Keratinocyte (primary cell): ENCODE measurements at regions not wholly inside any gene's neighbourhood (a gene's known extent, or its start where the extent isn't known, plus 50 kb on each side); places are given as distances from the start of the nearest gene placed in this dataset.

Source experiments
- DNase-seq: peaks from one replicate; pipeline ENCODE4 v3.0.0-alpha.2; 2011; ENCODE audit warnings: low read depth, missing footprints, low spot score
- FAIRE-seq: peaks from 2 replicates; lab custom pipeline; 2011; peaks lifted over from hg19 to GRCh38; lab: Jason Lieb, UNC
- H2AFZ ChIP-seq: 2 replicates; pipeline ENCODE4 v1.6.0; 2012; ENCODE audit warnings: low read length, control low read depth, inconsistent platforms; ENCODE audit not compliant: control insufficient read depth
- H3K27ac ChIP-seq: 2 replicates; pipeline ENCODE4 v1.5.1; 2011; ENCODE audit warnings: low read length; ENCODE audit not compliant: control insufficient read depth, insufficient read depth
- H3K27me3 ChIP-seq: 3 replicates; pipeline ENCODE4 v1.6.0; 2011; ENCODE audit warnings: low read length; ENCODE audit not compliant: control insufficient read depth, insufficient read depth; ENCODE audit errors: extremely low read depth
- H3K36me3 ChIP-seq, 2 experiments: 2 replicates in 1 of 2; 3 replicates in 1 of 2; pipeline ENCODE4 v1.5.1; 2011; ENCODE audit warnings: low read length in 2 of 2, mild to moderate bottlenecking in 1 of 2; ENCODE audit not compliant: control insufficient read depth in 2 of 2, insufficient read depth in 2 of 2; ENCODE audit errors: extremely low read depth in 1 of 2
- H3K4me1 ChIP-seq: 3 replicates; pipeline ENCODE4 v1.5.1; 2011; ENCODE audit warnings: low read length; ENCODE audit not compliant: control insufficient read depth, insufficient read depth; ENCODE audit errors: extremely low read depth
- H3K4me2 ChIP-seq: 3 replicates; pipeline ENCODE4 v1.6.0; 2011; ENCODE audit warnings: low read depth, low read length; ENCODE audit not compliant: control insufficient read depth, insufficient read depth; ENCODE audit errors: extremely low read depth
- H3K4me3 ChIP-seq, 3 experiments: fragments of 200-600 bp in 1 of 3; sonication (generic) in 1 of 3; 2 replicates in 2 of 3; 3 replicates in 1 of 3; pipeline ENCODE4 v1.5.1; 2011 to 2016; ENCODE audit warnings: low read length in 3 of 3, mild to moderate bottlenecking in 3 of 3, control low read depth in 2 of 3, inconsistent platforms in 1 of 3, low read depth in 1 of 3, mixed read lengths in 1 of 3, mixed run types in 1 of 3, moderate library complexity in 1 of 3; ENCODE audit not compliant: control insufficient read depth in 2 of 3, insufficient read depth in 2 of 3; ENCODE audit errors: extremely low read depth in 1 of 3
- H3K79me2 ChIP-seq: 2 replicates; pipeline ENCODE4 v1.6.0; 2012; ENCODE audit warnings: low read length; ENCODE audit not compliant: control insufficient read depth, insufficient read depth
- H3K9ac ChIP-seq: 3 replicates; pipeline ENCODE4 v1.6.0; 2011; ENCODE audit warnings: low read length; ENCODE audit not compliant: control insufficient read depth, insufficient read depth; ENCODE audit errors: extremely low read depth
- H3K9me1 ChIP-seq: 3 replicates; pipeline ENCODE4 v1.6.0; 2011; ENCODE audit warnings: low read length; ENCODE audit not compliant: control insufficient read depth, insufficient read depth; ENCODE audit errors: extremely low read depth
- H3K9me3 ChIP-seq: 2 replicates; pipeline ENCODE4 v1.5.1; 2012; ENCODE audit warnings: low read depth, low read length; ENCODE audit not compliant: control insufficient read depth
- H4K20me1 ChIP-seq: 3 replicates; pipeline ENCODE4 v1.6.0; 2011; ENCODE audit warnings: low read length; ENCODE audit not compliant: control insufficient read depth, insufficient read depth; ENCODE audit errors: extremely low read depth
- EZH2 ChIP-seq: IDR thresholded peaks from one replicate; pipeline ENCODE4 v1.6.1; 2012; ENCODE audit warnings: inconsistent platforms, mild to moderate bottlenecking, low read length, moderate library complexity
- dilution Hi-C: fragments of 300-500 bp; cut with MboI; formaldehyde crosslinking; loops from one replicate; pipeline ENCODE4 v1.7.0; 2020; ENCODE audit warnings: low sequenced_read_pairs; ENCODE audit not compliant: extremely low pct_ligation_motif_present
- TF ChIP-seq, protein P1 (sequence below), 3 experiments: IDR thresholded peaks in 1 of 3; conservative IDR thresholded peaks in 1 of 3; optimal IDR thresholded peaks in 1 of 3; 2 replicates in 2 of 3; 3 replicates in 1 of 3; pipeline versions ENCODE3 to v1.5.1; 2011; ENCODE audit warnings: low read length in 3 of 3, mild to moderate bottlenecking in 3 of 3, moderate library complexity in 2 of 3, control low read depth in 1 of 3, inconsistent platforms in 1 of 3; ENCODE audit not compliant: insufficient read depth in 2 of 3; ENCODE audit errors: extremely low read depth in 1 of 3

DNA sequence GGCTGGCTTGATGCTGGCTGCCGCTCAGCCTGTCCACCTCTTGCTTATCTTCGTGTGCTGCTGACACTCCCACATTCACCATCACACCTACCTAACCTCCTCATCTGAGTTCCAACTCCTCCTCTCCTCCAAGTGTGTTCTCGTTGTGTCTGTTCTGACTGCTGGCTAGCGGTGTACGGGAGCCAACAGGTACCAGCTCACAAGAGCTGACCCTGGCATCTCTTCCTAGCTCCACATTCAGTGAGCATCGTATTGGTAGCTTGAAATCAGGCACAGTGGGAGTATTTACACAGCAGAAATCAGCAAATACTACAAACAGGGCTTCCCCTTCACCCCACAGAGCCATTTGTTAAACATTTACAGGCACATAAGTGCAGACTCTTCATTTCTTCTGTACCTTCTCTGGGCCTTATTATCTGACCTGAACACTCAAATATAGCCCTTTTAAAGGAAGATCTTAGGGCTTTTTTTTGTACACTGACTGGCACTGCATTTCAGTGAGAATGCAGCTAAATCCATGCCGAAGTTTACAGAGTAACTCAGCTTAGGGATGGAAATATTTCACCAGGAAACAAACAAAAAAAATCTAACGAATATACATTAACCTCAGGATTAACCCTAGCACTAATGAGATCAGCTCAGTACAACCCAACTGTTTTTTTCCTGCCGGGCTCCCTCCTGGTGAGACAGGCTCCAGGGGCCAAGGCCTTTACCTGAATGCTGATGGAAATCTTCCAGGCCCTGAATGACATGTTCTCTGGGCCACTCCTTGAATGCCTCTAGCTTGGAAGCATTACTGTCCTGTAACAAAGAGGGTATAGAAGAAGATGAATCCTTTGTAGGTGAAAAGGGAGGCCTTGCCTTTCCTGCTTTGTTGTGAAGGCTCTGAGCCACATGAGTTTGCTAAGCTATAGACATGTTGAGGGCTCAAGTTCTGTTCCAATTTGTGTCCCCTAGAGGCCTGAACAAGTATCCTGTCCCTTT, 150.5 kb upstream of the LPP start:
- no peak for DNase-seq
- Histone ChIP-seq H3K27me3 (no peaks in the 10 kb centered on the region), H3K79me2 (no peaks in the 10 kb centered on the region), H3K9ac (no peak overlapping the region), H3K4me2 (no peak overlapping the region), H2AFZ (no peak overlapping the region), H3K36me3 (no peaks in the 10 kb centered on the region), H3K9me1 (no peaks in the 10 kb centered on the region), H3K9me3 (no peaks in the 10 kb centered on the region), H3K4me3 (no peak overlapping the region), H3K4me1 (no peaks in the 10 kb centered on the region), H4K20me1 (no peaks in the 10 kb centered on the region), H3K27ac (no peak overlapping the region)
- dilution Hi-C loops: no loop called here
- TF ChIP-seq, protein P1, sequence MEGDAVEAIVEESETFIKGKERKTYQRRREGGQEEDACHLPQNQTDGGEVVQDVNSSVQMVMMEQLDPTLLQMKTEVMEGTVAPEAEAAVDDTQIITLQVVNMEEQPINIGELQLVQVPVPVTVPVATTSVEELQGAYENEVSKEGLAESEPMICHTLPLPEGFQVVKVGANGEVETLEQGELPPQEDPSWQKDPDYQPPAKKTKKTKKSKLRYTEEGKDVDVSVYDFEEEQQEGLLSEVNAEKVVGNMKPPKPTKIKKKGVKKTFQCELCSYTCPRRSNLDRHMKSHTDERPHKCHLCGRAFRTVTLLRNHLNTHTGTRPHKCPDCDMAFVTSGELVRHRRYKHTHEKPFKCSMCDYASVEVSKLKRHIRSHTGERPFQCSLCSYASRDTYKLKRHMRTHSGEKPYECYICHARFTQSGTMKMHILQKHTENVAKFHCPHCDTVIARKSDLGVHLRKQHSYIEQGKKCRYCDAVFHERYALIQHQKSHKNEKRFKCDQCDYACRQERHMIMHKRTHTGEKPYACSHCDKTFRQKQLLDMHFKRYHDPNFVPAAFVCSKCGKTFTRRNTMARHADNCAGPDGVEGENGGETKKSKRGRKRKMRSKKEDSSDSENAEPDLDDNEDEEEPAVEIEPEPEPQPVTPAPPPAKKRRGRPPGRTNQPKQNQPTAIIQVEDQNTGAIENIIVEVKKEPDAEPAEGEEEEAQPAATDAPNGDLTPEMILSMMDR (optimal IDR thresholded peaks at IDR 0.05 in 1 of 3, IDR thresholded peaks at IDR 0.05 in 1 of 3, conservative IDR thresholded peaks at IDR 0.05 in 1 of 3; ENCODE audit: extremely low read depth in 1 of 3, insufficient read depth in 2 of 3, low read length in 3 of 3): no peak
- no peak for TF ChIP-seq EZH2
- FAIRE-seq: no peak

DNA sequence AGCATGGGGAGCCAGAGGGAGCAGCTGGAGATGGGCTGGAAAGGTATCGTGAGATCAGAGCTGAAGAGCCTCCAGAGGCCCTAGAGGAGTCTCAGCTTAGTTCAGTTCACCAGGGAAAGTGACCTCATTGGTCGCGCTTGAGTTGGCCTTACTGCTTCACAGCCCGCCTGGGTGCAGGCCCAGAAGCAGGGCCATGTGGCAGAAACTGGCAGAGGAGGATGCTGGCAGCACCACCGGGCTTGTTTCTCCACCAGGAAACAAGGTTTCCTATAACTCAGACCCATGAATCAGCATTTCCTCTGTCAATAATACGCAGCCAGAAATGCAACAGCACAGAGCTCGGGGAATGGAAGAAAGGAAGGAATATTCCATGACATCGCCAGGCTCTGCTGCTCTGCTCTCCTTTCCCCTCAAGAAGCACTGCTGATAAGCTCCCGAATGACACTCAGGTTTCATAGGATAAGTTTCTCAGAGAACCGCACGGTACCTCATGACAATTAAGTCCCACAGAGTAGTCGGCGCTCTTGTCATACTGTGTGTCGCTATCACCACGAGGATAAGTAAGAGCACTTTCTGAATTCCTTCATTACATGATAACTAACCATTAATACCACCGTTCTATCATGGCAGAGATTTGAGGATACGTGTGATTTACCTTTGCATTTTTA, 147.1 kb upstream of the LPP start:
- DNase-seq: no peak
- no peak overlapping the region for H3K9ac ChIP-seq
- no peaks in the 10 kb centered on the region for H3K9me3 ChIP-seq
- no peak overlapping the region for H3K27ac ChIP-seq
- H3K79me2 ChIP-seq: no peaks in the 10 kb centered on the region
- H4K20me1 ChIP-seq: no peaks in the 10 kb centered on the region
- dilution Hi-C loops: no loop called here
- H3K4me2 ChIP-seq: no peak overlapping the region
- no peaks in the 10 kb centered on the region for H3K27me3 ChIP-seq
- H2AFZ ChIP-seq: no peak overlapping the region
- no peaks in the 10 kb centered on the region for H3K36me3 ChIP-seq
- no peak overlapping the region for H3K4me3 ChIP-seq
- no peaks in the 10 kb centered on the region for H3K9me1 ChIP-seq
- FAIRE-seq: no peak
- TF ChIP-seq, protein P1 (optimal IDR thresholded peaks at IDR 0.05 in 1 of 3, IDR thresholded peaks at IDR 0.05 in 1 of 3, conservative IDR thresholded peaks at IDR 0.05 in 1 of 3; ENCODE audit: extremely low read depth in 1 of 3, insufficient read depth in 2 of 3, low read length in 3 of 3): no peak
- TF ChIP-seq EZH2: no peak
- no peaks in the 10 kb centered on the region for H3K4me1 ChIP-seq
